Left forelimb (tissue), 1 donor: ENCODE measurements at regions not wholly inside any gene's neighbourhood (a gene's known extent, or its start where the extent isn't known, plus 50 kb on each side); places are given as distances from the start of the nearest gene placed in this dataset.

Experiments
- DNase-seq: peaks from one replicate; pipeline ENCODE4 v3.0.0-alpha.2; 2018; ENCODE audit warnings: low spot score

DNA sequence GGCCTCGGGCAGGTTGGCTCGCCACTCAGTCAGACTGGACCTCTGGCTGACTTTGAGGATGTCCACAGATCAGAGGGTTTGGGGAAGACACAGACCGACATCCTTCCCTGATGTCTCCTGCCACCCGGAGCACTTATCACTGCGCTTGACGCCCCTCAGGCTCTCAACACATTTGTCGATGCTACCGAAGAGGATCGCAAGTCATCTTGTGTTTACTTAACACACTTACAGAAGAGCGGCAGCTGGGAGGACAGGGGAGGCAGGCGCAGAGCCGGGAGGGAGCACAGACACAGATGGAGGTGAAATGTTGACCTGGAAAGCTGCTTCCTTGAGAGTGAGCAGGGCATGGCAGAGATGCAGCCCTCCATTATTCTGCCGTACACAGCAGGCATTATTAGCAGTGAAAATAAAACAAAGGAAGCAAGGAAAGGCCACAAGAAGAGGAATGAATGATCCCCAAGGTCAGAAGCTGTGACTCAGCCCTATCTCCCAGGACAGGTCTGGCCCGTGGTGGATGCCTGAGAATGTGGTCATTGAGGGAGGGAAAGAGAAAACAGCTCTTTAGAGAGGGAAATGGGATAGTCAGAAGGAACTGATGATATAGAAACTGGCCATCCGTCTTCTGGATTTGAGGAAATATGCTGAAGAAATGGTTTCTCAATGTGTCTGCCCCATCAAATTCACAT, 549.5 kb upstream of the ARGLU1 start:
- DNase-seq, result no peak

DNA sequence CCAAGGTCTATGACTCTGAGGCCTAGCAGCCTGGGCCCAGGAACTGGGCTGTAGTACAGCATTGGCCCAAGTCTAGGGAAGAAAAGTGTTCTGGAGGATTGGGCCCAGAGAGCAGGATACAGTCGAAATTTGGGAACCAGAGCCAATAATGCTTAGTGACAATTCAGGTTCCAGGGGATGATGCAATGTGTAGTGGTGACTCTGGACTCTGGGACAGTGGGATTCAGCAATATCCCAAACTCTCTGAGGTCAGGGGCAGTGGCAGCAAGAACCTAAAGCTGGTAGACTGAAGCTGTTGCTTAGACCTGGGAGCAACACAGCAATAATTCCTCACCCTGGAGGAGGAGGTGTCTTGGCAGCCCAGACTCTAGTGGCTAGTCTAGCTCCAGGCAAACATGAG, 545.5 kb upstream of the ARGLU1 start:
- DNase-seq, result no peak

DNA sequence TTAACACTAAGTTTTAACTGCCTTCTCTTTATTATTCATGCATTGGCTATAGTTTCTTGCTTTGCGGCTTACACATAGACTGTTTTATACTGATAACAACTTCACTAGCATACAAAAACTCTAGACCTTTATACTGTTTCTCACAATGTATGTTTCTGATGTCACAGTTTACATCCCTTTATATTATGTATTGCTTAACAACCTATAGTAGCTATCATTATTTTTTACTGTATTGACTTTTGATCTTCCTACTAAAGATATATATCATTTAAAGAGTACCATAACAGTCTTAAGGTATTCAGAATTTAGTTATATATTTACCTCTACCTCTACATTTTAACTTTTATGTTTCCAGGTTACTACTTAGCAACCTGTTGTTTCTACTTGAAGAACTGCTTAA, 543.3 kb upstream of the ARGLU1 start:
- DNase-seq, result no peak

DNA sequence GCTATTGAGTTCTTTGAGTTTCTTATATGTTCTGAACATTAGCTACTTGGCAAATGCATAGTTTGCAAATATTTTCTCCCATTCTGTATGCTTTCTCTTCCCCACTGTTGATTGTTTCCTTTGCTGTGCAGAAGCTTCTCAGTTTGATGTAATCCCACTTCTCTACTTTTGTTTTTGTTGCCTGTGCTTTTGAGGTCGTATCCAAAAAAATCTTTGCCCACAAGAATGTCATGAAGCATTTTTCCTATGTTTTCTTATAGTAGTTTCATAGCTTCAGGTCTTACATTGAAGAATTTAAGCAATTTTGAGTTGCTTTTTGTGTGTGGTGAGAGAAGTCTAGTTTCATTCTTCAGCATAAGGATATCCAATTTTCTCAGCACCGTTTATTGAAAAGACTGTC, 536.7 kb upstream of the ARGLU1 start:
- no peak for DNase-seq

DNA sequence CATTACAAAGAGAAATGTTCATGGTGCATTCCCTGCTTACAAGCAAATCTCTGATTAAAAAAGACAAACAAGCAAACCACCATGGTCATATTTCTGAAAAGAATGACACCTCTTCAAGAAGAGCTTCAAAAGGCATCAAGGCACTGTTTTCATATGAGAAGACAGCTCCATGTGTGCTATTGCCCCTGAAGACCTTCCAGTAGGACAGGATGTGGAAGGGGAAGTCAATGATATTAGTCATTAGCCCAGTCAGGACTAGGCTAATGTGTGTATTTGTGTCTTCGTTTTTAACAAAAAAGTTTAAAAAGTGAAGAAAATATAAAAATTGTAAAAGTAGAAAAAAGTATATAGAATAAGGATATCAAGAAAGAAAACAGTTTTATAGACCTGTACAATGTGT, 534.7 kb upstream of the ARGLU1 start:
- no peak for DNase-seq

DNA sequence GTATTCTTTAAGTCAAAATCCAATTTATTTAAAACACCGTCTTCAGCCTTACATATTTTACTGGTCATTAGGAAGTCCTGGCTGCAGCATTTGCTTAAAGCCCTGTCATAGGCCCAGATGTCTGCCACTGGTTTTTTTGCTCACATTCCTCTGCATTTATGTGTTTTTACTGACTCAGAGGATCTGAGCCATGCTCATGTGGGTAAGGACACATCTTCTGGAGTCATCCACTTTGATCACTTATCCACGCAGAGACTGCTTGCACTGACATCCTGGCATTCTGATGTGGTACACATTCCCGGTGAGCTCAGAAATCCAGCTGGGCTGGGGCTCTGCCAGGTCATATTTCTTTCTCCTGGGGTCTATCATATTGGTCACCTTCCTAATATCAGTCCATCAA, 531.7 kb upstream of the ARGLU1 start:
- no peak for DNase-seq

DNA sequence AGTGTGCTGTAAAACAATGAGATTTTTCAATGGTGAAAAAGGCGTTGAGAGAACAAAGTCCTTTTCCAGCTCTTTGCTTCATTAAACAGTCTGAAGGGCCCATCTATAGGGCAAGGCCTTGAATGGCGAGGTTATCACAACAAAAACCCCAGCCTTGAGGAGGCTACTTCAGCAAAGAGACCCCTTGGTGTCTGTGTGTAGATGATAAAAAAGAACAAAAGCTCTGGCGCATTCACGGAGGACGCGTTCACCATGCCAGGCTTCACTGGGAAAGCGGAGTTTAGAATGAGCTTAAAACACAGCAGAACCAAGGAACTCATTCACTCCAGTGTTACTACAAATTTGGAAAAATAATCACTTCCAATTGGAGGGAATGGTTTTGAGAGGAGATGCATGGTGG, 530.0 kb upstream of the ARGLU1 start:
- DNase-seq, result no peak

DNA sequence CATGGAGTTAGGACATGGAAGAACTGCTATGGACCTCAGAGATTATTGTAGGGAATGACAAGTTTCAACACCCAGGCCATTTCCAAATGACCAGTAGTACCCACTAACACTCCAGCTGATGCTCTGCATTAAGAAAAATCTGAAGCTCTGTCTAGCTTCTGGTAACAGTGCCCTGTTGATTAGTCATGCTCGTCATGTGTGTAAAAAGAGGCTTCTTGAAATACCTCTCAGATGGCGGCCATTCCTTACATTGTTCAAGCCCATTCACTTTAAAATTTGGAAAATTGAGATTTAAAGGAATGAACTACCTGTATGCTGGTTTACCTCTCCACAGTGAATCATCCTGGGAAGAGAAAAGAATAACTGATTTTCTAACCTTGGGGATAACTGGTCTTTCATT, 527.9 kb upstream of the ARGLU1 start:
- DNase-seq, result no peak

DNA sequence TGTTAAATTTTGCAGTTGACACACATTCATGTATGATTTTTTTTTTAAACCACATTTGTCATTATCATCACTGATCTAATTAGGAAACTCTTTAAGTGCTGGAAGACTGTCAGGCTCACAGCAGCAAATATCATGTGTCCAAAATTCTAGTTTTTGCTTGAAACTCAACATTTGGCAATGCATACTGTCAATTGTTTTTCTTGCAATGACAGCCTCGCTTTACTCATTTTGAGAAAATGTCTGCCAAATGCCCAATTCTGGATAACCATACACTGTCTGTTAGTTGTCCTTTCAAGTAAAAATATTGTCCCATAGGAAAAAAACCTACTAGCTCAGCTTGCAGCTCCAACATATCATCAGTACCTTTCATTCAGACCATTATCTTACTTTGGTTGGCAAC, 523.9 kb upstream of the ARGLU1 start:
- no peak for DNase-seq

DNA sequence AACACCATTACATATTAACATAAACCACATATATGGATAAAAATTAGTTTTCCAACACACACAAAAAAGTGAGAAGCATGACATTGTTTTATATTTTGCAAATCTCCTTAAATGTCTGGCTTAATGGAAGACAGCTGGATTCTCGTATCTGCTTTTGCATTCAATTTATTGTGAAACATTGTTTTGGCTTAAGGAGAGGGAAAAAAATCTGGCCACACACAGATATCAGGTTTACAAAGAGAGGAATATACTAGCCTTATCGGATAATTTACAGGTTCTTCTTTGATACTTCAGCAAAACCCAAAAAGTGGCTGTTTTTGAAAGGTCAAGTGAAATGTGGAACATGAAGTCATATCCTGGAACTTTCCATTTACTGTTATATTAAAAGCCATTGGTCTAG, 523.5 kb upstream of the ARGLU1 start:
- DNase-seq, result no peak

DNA sequence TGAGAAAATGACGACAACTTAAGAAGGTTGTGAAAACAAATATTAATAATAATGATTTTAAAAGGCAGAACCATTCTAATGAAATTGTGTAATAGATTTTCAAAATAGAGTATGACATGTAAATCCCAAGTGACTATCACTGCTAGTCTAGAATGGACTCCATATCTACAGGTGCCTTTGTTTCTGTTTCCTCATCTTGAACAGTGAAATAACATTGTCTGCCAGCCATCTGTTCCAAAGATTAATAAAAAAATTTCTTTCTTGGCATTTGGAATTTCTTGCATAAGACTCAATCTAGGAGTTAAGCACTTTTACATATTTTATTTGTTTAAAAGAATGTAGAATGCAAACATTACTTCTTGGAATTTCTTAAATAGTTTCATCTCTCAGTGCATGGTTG, 520.1 kb upstream of the ARGLU1 start:
- DNase-seq, result no peak

DNA sequence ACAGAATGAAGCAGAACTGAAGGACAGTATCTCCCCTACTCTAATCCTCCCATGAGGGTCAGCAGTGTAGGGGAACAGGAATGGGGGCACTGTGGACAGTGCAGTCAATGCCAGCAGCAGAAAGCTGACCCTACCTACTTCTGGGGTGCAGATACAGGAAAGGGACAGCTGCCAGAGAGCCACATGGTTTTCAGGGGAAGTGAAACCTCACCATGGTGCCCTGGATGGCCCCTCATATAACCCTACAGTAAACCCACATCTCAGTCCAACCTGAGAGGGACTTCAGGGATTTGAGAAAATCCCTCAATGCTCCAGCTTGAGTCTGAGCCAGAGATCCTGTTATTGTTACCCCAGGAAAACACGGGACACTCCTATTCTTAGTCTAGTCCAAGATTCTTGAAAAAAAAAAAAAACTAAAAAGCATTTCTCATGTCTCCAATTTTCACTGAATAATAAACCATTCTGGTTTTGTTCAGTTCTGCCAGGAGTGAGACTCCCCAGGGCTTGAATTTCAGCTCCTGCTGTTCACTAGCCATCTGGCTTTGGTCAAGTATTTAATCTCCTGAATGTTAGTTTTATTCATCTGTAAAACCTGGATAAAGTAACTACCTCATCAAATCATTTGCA, 511.6 kb upstream of the ARGLU1 start:
- DNase-seq, result no peak

DNA sequence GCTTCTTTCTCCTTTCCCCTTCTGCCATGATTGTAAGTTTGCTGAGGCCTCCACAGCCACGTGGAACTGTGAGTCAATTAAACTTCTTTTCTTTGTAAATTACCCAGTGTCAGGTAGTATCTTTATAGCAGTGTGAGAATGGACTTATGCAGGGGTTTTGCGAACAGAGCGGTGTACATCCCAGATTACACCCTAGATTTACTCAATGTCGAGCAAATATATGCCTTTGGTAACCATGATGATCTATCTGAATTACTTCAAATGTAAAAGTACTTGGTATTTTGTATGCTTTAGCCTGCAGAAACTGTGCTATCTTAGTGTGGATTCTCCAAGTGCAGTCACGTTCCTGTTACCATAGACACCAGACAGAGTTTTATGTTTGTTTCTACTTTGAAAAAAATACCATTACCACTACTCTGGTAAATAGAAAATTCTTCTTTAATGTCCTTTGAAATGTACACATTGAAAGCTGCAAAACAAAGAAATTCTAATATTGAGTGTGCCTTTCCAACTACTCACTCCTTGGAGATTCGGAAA, 510.4 kb upstream of the ARGLU1 start:
- no peak for DNase-seq

DNA sequence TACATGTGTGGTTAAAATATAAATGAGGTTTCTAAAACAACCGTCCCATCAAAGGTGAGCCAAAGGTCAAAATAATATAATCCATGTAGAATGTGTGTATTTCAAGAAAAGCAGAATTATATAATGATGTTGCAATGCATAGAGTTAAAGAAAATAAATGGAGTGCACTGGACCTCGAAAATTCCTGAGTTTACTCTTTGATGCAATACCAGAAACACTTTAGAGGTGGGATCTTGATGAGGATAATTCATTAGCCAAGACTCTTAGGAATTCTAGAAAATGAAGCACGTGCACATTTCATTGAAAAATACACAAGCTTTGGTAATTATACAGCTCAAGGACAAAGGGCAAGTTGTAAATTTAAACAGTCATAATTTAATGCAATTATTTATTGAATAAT, 508.9 kb upstream of the ARGLU1 start:
- DNase-seq, result no peak

DNA sequence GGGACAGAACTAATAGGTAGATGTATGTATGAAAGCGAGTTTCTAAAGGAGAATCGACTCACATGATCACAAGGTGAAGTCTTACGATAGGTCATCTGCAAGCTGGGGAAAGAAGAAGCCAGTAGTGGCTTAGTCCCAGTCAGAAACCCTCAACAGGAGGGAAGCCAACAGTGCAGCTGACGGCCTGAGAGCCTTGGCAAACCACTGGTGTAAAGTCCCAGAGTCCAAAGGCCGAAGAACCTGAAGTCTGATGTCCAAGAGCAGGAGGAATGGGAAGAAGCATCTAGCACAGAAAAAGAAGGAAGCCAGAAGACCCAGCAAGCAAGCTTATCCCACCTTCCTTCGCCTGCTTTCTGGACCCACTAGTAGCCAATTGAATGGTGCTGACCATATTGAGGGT, 507.6 kb upstream of the ARGLU1 start:
- DNase-seq, result no peak

DNA sequence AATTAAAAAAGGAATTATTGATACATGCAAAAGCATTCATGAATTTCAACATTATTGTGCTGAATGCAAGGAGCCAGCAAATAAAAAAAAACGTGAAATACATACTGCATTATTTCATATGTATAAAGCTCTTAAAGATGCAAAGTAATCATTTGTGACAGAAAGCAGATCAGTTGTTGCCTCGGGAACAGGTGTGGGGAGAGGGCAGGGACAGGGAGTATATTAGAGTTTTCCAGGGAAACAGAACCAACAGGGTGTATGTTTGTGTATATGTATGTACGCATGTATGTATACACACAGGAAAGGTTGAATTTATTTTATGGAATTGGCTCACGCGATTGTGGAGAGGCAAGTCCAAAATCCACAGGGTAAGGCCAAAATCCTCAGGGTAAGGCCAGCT, 502.9 kb upstream of the ARGLU1 start:
- DNase-seq, result no peak

DNA sequence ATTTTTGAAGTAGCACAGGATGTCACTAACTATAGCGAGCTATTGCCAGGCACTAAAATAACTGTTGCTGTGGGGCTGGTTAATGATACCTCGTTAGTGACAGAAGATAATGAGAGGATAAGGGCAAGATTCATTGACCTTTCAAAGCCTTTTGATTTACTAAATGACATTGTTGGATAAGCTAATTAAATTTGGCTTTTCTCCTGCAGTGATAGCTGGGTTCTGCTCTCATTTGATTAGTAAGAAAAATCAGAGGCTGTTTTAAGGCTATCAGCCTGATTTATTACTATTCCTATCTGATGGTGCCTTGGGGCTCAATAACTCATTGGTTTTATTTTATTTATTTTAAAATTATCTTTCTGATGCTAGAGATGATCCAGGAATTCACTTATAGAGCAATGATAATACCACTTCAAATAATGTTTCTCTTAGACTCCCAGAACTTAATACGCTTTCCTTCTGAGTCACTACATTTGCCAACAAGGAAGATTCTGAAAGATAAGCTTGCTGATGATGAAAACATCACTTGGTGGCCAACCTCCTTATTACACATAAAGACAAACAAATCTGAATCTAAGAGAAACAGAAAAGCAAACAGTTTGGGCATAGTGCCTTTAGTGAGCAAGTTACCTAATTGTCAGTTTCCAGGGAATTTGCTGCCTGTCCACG, 501.3 kb upstream of the ARGLU1 start:
- no peak for DNase-seq

DNA sequence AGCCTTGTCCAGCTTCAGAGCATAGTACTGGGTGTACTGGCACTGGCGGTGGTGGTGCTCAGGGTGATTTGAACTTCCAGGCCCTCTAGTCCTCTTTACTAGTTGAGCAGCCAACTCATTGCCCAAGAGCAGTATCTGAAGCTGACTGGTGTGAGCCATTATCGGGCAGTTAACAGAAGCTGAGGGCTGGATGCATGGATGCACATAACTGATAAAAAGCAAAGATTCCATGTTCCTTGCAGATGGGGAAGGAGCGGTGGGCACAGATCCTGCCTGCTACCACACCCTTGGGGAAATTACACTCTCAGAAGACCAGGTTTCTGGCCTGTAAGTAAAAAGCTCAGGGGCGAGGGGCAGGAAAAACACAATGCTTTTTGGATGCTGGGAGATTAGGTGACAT, 499.4 kb upstream of the ARGLU1 start:
- no peak for DNase-seq

DNA sequence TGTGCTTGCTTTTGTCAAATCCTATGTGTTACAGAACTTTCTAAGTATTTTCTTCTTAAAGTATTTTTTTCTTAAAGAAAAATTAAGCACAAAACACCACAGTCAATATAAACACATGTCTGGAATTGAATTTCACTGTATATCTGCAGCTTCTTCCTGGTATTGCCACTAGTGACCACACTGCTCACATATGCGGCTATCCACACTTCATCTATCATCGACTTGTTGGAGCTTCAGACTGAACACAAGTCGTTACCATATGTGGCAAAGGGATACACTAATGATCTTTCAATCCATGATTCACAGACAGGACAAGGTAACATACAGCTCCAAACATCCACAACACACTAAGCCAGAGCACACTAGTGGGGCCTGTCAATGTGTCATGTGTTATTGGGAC, 498.4 kb upstream of the ARGLU1 start:
- DNase-seq, result no peak

DNA sequence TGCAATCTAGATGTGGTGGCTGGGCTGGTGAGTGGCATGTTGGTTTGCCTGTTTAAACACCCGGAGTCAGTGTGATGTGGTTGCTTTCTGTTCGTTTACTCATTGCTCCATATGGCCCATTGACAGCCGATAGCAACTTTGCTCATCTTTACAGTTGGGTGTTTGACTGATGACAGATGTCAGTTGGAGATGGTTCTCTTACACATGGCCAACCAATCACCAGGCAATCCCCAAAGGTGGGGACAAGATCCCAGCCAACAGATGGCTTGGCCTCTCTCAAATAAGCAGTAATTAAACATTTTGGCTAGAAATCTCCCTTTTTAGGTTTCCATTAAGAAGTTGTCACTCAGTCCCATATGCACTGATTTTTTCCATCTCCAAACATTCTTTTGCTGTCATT, 497.1 kb upstream of the ARGLU1 start:
- DNase-seq, result no peak

DNA sequence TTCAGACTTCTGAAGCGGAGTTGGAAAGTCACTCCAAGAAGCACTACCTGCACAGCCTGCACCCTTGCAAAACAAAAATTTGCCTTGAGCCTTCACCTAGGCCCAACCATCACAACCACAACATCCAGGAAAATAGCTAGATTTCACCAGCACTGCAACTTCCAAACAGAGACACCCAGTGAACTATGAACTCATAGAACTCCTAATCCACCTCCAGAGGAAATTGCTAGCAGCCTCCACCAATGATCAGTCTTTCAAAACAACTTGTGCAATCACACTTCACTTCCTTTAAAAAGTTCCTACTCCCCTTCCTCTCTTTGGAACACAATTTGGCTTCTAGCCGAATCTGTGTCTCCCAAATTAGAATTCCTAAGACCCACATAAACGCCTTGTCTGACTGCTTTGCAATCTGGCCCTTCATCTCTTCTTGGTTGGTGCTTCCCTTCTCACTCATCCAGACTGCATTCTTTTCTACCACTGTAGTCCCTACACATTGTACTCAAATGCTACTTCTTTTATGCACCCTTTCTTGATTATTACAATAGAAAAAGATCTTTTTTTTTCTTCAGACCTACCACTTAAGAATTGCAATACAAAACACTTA, 489.2 kb upstream of the ARGLU1 start:
- DNase-seq, result no peak

DNA sequence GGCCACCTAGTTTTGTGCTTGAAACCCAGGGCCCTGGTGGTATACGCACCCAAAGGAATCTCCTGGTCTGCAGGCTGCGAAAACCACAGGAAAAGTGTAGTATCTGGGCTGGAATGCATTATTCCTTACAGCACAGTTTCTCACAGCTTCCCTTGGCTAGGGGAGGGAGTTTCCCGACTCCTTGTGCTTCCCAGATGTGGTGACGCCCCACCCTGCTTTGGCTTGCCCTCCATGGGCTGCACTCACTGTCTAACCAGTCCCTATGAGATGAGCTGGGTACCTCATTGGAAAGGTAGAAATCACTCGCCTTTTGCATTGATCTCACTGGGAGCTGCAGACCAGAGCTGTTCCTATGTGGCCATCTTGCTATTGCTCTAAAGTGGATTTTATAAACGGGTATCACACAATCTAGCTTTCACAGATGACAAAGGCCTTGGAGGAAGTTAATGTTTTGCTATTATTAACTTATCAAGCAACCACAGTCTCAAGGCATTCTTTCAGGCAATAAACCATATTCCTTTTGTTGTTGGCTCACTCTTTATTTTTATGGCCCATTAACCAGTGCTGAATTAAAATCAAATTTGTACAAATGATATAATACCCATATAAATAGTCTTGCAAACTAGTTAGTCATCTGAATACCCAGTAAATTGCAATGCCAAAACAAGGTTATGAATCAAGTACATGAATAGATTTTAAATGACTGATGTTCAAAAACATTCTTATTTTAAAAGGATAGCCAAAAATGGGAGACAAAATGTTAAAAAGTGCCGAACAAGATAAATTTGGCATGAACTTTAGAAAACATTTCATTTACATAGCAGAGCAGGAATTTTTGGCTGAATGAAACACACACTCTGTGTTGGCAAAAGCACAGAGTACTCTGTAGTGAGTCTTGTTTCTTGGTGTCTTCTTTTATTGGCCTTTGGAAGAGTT, 475.4 kb upstream of the ARGLU1 start:
- DNase-seq, result no peak
